Activated CD8-positive, alpha-beta memory T cell treated with anti-CD3 and anti-CD28 coated beads, Interleukin-2, amount 50 U/mL, for 4 hours (primary cell): ENCODE measurements at regions not wholly inside any gene's neighbourhood (a gene's known extent, or its start where the extent isn't known, plus 50 kb on each side); places are given as distances from the start of the nearest gene placed in this dataset.

ENCODE experiments used
- DNase-seq: peaks from one replicate; pipeline ENCODE4 v3.0.0-alpha.2; 2020

DNA sequence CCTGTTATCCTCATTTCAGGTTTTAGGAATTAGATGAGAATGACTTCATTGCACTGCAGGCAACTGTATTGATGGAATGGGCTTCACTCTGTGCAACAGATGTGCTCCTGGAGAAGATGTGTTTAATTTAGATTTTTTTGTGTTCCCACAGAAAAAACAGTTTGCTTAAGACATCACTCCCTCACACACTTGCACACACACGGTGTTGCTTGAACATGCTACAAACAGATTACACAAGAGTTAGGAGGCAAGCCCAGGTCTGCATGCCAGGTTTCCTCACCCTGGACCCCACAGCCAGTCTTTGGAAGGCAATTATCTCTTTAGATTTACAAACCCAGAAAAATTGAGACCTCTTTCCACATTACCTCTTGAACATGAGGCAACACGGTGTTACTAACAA, 93.7 kb upstream of the KLHL29 start:
- no peak for DNase-seq

DNA sequence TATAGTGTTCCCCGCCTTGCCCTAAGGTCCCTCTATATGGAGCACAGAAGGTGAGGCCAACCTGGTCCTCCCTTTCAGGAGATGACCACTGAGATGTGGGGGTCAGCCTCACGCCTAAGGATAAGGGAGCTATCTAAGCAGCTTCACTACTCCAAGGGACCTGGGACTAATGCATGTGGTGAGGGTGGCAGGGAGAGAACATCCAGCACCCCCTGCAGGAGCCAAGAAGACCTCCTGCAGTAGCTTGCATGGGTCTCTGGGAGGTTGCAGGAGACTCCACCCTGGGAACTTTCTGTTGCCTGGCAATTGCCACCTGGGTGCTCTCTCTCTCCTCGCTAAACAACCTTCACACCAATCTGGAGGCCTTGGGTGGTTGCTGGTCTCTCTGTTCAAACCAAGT, 93.0 kb upstream of the KLHL29 start:
- no peak for DNase-seq

DNA sequence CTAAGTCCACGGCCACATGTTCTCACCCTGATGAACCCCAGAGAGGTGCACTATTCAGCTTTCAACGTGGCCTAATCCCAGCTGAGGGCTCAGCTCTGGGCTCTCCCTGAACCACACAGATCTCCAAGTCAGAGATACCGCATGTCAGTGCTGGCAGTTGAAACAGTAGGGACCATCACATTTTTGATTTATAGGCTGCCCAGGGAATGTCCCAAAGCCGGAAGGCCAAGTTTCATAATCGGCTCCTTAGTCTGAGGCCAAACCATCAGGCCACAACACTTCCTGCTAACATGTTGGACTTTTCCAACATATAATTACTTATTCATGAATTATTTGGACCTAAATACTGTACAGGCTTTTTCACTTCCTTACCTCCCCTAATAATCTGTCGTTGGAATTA, 91.9 kb upstream of the KLHL29 start:
- no peak for DNase-seq

DNA sequence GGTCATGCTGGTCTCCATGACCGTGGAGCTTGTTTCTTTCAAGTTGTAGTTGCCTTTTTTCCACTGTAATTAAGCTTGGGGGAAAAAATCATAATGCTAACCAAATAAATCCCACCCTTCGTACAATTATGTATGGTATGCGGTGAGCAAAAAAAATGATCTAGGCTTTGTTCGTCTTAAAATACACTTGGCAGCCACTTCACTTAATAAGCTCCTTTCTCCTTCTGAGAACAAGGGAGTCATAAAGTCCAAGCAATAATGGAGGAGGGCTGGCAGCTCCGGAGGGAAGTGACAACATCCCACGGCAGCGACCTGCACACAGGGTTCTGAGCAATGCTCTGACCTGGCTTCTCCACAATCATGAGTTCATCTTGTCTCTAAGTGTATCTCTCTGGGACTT, 91.2 kb upstream of the KLHL29 start:
- DNase-seq: no peak

DNA sequence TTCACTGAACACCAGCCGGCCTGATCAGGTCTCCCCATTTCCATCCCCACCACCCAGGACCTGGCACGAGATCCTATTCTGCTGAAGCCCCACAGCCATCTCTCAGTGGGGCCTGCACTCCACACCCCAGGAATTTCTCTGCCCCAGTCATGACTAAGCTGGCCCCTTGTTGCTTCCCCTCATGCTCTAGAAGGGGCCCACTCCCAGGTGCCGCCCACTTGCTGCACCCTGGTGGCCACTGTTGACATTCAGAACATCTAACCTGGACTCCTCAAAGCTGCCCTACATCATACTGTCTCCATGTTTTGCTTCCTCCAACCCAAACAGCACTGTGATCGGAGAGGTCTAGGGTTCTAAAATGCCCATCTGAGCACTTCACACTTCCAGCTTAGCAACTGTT, 90.7 kb upstream of the KLHL29 start:
- DNase-seq: no peak

DNA sequence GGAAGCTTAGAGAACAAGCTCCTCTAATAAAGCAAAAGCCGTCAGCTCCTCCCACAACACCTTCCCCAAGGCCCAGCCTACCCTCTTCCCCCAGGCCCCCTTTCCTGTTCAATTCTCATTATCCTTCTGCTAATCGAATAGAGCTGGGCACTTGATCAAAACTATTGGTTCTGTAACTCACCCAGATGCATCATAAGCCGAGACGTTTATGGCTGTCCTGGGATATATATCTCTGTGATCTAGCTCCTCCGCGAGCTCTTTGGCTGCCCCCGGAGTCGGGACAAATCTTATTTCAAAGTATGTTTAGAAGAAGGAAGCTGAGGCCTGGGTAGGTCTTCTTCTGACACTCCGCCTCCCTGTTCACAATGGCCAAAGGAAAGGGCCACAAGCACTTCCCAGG, 88.3 kb upstream of the KLHL29 start:
- no peak for DNase-seq

DNA sequence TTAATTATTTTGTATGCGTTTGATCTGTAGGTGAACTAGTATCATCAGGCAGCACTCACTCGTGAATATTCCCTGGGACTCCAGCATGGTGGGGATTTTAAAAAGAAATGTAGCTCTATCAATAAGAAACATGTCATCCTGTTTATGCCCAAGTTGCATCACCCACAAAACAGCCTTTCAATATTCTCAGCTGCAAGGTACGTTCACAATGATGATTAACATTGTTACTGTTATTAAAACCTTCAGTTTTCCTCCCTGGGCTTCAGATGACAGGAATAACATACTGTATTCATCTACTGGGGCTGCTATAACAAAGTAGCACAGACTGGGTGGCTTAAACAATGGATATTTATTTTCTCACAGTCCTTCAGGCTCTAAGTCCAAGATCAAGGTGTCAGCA, 87.9 kb upstream of the KLHL29 start:
- no peak for DNase-seq

DNA sequence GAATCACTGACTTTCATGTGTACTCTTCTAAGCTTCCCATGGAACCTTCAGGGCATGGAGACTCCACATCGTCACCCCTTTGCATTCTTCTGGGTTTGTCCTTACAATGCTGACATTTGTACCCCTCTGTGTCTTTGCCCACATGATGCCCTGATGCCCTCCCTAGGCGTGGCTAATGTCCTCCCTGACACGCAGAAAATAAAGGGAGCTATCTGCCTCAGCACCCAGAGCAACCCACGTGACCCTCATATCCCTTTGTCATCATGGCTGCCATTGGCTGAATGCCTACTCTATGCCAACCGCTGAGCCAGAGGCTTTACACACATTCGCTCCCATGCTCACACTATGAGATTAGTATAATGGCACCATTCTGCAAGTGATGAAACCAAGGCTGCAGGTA, 86.4 kb upstream of the KLHL29 start:
- no peak for DNase-seq

DNA sequence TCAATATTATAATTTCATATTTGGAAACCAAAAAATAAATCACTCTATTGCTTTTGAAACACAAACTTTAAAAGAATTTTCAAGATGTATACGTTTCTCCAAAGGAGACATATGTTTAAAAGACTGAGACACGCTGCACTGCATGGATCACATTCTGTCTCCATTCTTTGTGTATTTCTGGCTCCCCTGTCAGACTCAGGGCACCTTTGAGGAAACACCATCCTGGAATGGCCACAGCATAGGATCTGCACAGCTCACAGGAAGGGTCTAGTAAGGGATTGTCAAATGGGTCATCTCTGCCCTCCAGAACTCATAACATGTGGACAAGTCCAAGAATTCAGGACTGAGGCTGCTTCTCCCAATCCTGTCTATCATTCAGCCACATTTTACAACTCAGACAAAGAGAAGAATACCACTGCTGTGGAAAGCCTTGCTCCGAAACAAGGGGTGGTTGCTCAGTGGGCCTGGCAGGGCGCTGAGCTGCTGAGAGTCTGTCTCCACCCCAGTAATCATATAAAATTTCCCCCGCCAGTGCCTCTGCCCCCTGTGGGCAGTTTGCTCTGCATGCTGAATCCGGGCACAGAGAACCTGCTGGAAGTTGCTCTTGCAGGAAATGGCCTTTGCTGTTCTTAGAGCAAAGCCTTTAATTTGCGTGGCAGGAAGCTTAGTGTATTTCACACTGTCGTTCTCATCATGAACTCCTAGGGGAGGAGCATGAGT, 85.3 kb upstream of the KLHL29 start:
- no peak for DNase-seq

DNA sequence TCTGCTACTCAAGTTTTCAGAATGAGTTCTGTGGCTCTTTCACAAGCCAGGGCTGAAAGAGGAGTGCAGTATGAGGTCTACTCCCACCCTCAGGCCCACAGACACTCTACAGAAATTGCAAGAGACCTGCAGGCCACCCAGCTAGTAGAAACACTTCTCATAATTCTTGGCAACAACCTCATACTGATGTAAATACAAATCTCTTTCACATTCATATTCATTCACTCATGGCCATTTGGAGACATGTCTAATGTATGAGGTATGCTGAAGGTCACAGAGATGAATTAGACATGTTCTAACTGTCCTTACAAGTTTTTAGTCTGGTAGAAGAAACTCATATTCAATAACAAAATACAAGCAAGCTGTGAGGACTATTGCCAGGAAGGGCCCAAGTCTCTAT, 83.8 kb upstream of the KLHL29 start:
- DNase-seq: no peak

DNA sequence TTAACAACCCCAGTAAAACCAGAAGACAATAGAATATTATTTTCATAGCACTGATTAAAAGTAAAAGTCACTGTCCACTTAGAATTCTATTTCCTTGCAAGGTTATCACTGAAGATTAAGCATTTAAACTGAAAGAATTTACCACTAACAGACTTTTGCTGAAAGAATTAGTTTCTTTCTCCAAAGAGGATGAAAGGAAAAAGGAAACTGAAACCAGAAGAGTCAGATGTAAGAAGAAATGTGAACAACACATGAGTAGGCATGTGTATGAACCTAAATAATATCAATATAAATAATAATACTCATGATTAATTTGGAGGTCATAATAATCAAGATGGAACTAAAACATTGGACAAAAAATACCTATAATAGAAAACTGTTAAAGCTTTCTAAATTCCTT, 82.4 kb upstream of the KLHL29 start:
- no peak for DNase-seq

DNA sequence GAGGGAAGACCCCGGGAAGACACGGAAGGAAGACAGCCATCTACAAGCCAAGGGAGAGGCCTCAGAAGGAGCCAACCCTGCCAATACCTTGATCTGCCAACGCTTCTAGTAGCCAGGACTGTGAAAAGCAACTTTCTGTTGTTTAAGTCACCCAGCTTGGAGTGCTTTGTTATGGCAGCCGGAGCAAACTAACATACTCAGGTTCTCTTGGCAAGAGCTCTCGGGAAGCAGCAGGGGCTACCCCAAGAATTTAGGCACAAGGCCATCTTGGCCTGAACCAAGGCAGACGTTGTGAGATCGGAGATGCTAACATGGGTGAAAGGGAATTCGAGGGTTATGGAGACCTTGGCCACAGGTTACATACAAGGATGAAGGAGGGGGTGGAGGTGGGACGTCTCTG, 78.6 kb upstream of the KLHL29 start:
- no peak for DNase-seq

DNA sequence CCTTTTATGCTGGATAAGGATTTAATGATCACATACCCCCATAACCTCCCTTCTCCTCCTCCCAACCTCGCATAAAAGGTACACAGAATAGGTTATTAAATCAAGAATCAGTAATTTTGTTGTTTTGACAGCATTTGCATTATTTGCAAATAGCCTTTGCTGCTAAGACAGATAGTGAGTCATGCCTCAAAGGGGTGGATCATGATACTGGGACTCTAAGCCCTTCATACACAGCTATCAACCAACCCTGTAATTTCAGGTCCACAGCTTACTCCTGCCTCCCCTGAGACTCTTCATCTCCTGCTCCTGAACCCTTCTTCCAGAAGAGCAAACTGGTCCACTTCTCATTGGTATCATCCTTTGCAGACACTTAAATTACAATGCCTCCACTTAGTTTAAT, 73.8 kb upstream of the KLHL29 start:
- DNase-seq: no peak

DNA sequence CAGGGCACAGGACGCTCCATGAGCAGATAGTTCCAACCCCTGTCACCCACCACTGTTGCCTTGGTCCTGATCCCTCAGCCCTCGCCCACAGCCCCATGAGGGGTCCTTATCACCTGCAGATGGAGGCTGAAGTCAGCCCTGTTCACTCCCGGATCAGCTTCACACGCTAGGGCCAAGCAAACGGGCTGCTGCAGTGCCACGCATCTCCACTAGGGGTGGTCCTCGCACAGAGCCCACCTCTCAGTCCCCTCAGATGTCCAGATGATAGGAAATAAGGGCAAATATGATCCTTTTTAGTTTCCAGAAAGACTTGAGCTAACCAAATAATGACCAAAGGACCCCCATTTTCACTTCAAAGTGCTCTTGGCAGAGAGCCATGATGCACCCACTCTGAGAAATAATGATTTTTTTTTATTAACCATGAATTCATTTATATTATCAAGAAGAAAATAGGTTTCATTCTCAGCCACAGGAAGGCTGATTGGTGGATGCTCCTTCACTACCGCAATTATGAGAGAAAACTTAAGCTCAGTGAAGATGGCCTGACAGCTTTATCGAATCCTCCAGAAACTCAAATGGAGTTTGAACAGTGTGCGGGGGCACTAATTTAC, 71.9 kb upstream of the KLHL29 start:
- DNase-seq: no peak

DNA sequence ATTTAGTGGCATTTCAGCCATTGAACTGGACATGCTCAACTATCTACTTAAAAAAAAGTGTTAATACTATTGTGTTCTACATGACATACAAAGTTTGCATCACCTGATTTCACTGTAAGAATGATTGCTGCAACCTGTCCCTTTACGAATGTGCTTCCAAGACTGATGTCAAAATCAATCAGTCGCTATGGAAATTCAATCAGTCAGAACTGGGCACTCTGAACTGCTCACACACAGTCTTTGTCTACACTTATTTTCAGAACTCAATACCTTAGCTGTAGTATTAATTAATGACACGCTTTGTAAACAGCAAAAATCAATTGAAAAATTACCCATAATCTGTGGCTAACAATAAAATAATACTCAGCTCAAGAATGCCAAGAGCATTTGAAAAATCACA, 70.3 kb upstream of the KLHL29 start:
- no peak for DNase-seq

DNA sequence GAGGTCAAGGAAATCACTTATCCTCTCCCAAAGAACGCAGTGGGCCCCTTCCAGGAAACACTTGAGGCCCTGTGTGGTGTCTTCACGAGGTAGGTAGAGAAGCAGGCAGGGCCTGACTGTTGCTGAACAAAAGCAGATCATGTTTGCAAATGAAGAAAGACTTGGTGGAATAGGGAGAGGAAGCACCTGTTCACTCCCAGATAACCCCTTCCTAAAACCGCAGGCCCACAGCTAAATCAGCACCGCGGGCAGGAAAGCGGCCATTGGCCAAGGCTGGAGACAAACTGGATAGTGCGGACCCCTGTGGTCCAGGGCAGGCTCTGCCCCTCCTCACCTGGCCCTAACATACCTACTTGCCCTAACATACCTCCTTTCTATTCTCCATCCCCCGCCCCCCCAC, 64.9 kb upstream of the KLHL29 start:
- DNase-seq: no peak

DNA sequence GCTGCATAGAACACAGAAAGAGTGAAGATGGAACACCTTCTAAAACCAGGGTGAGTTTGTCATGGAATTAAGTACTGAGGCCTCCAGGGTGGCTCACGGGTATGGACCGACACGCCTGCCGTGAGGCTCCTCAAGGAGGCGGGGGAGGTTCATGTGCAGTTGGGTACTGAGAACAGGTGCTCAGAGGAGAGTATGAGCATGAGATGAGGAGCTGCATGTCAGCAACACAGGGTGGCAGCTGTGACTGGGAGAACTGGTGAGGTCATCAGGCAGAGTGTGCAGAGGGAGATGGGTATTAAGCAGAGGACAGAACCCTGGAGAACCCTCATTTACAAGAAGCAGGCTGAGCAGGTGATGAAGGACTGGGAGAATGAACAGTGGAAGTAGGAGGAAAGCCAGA, 63.2 kb upstream of the KLHL29 start:
- DNase-seq: no peak

DNA sequence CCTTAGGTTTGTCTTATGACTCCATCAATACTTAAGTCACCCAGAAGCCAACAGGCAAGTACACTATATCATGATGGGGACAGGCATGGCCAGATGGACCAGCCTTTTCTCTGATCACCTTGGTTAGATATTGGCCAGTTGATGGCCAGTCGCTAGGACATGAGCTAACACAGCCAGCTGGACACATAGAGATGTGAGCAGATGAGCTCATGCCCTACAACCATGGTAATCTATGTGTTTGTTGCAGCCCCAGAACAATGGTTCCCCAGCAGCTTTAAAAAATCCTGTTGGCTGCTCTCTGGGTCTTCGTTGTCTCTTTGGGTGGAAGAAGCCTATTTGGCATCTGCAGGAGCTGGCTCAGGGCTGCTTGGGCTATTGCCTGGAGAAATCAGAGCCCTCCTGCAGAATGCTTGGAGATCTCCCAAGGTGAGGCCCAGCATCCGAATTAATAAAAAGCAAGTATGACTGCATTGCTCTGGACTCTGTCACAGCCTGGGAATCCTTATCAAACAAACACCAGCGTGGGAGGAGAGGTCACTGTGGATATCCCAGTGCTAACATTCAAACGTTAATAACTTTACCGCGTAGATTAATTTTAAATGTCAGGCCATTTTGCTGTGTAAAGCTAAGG, 62.3 kb upstream of the KLHL29 start:
- DNase-seq: no peak

DNA sequence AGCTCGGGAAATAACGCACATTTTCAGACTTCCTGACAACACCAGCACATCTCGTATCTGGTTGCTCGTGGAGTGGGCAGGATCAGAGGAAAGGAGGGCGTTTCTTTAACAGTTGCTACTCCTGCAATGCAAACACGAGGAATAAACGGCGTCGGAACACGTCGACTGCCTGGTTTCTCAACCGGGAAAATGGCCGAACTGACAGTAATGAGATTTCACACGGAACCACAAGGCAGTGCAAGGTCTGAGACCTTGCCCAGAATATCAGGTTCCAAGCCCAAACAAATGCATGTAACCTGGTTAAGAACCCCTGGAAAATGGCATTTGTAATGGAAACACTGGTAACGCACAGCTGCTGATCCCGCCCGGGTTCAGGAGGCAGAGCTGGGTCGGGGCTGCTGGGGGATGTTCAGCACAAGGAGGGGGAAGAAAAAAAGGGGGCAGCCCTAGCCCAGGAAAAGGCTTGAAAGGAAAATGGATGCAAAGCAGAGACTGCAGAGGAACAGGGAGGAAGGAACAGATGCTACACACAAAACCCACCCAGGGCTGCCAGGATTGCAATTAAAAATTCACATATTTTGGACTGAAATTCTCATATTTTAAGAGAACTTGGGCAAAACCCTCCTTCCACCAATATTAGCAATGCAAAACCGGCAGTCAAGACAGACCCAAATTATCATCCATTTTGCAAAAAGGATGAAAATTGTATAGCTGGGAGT, 61.6 kb upstream of the KLHL29 start:
- no peak for DNase-seq

DNA sequence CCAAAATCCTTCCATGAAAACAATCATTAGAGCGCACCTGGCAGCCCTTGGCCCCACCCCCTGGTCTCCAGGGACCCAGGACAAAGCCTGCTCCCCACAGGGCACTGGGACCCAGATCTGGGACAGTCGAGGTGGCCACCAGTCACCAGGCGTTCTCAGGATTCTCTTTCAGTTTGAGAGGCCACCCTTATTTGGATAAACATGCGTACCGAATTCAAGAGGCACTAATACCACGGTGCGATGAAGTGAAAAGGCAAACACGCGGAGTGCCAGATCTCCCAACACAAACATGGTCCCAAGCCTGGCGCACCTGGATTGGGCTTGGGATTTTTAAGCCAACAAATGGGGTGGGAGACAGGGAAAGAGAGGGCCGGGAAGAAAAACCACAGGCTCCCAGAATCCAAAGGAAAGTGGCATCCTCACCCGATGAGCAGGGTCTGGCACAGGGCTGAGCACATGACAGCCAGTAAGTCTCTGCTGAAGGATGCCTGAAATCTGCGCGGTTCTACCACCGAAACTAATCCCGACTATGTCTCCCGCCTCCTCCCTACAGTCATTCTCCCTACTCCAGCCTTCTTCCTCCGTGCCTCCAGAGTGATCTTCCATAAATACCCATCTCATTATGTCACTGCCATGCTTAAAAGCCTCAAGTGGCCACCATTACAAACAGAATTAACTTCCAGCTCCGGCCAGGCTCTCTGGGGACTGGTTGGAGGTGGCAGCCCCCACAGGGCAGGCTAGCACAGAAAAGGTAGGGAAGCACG, 60.9 kb upstream of the KLHL29 start:
- no peak for DNase-seq

DNA sequence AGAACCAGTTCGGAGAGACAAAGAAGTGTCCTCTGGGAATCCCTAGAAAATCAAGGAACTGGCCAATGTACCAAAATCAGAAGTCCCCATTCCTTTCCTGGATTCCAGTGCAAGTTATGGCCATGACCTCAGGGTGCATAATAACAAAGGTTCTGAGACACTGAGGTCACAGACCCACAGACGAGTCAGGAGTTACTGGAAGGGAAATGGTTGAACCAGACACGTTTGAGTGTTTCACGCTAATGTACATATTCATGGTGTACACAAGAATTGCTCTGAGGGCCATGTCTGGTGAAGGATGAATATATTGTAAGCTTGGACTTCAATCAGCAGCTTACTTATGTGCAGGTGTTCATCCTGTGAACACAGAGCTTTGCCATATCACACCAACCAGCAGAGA, 58.6 kb upstream of the KLHL29 start:
- DNase-seq: no peak

DNA sequence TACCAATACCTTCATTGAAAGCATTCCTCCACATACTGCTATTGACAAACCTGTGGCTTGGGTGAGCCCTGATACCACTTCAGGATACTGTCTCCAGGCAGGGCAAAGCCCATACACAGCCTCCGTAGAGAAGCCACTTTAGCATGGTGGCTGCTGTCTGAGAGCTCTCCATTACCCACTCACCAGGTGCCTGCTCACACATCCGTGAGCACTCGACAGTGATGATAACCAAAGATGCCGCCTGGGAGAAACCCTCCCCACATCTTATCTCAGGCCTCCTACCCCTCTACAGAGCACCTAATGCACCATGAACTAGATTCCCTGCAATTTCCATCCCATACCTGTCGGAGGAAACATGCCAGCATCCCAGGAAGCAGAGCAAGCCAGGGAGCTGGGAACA, 57.6 kb upstream of the KLHL29 start:
- no peak for DNase-seq

DNA sequence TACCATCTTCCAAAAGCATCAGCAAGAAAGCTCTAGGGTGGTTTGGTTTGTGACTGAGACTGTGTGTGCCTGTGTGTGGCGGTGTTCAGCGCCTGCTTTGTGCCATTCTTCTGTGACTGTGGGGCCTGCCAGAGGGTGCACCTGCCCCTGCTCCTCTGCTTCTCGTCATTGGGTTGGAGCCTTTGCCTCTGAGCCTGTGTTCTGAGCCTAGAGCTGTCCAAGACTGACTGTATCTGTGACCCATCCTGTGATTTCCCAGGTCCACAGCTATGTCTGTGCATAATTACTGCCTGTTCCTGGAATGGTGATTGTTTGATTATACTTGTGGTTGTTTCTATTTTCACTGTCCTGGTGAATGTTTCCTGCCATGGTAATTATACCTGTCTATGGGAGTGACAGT, 57.1 kb upstream of the KLHL29 start:
- DNase-seq: no peak
